Cardiac fibroblast (primary cell): ENCODE measurements at regions not wholly inside any gene's neighbourhood (a gene's known extent, or its start where the extent isn't known, plus 50 kb on each side); places are given as distances from the start of the nearest gene placed in this dataset.

ENCODE experiments used
- DNase-seq, 2 donors: peaks; one replicate each; pipeline versions ENCODE4 v3.0.0 to v3.0.0-alpha.2; 2010; ENCODE audit warnings: low read depth in 2 of 2
- H3K4me3 ChIP-seq, 2 donors: replicated peaks in 1 of 2; 1 replicate in 1 of 2; 2 replicates in 1 of 2; pipeline ENCODE4 v1.5.1; 2011; ENCODE audit warnings: low read depth in 2 of 2, low read length in 2 of 2, mild to moderate bottlenecking in 2 of 2, moderate library complexity in 1 of 2
- CTCF ChIP-seq: IDR thresholded peaks from one replicate; pipeline ENCODE4 v1.5.1; 2011; ENCODE audit warnings: low read depth, mild to moderate bottlenecking, low read length, inconsistent platforms

- no peak for TF ChIP-seq CTCF
- no peak for DNase-seq
- H3K4me3 ChIP-seq, result no peak overlapping the region
Measured at GRCh38 chr14:71780075-71780474, 152.2 kb upstream of the RGS6 start.

GRCh38 chr14:71780822-71781221 lies 151.4 kb upstream of the RGS6 start:
- TF ChIP-seq CTCF, result no peak
- DNase-seq, result no peak

GRCh38 chr14:71783088-71783487 lies 149.1 kb upstream of the RGS6 start:
- DNase-seq, result no peak
- TF ChIP-seq CTCF, result no peak
- H3K4me3 ChIP-seq, result no peak overlapping the region

More at GRCh38 chr14:71780822-71781221, 151.4 kb upstream of the RGS6 start:
- H3K4me3 ChIP-seq, result no peak overlapping the region

GRCh38 chr14:71783786-71784185 lies 148.4 kb upstream of the RGS6 start:
- no peak for DNase-seq
- no peak for TF ChIP-seq CTCF
- no peak overlapping the region for H3K4me3 ChIP-seq

GRCh38 chr14:71789005-71789404 lies 143.2 kb upstream of the RGS6 start:
- no peak for DNase-seq
- TF ChIP-seq CTCF, result no peak
- H3K4me3 ChIP-seq, result no peak overlapping the region

- no peak for TF ChIP-seq CTCF
- no peak for DNase-seq
Measured at GRCh38 chr14:71799841-71800240, 132.4 kb upstream of the RGS6 start.

GRCh38 chr14:71800878-71801277 lies 131.4 kb upstream of the RGS6 start:
- H3K4me3 ChIP-seq, result no peak overlapping the region
- TF ChIP-seq CTCF, result no peak
- no peak for DNase-seq

More at GRCh38 chr14:71799841-71800240, 132.4 kb upstream of the RGS6 start:
- no peak overlapping the region for H3K4me3 ChIP-seq
